ENCODE measurements at regions not wholly inside any gene's neighbourhood (a gene's known extent, or its start where the extent isn't known, plus 50 kb on each side); places are given as distances from the start of the nearest gene placed in this dataset.
"Not testable (repeated sequence)": the region's sequence is repeated elsewhere in the genome, so short reads cannot be mapped to it uniquely, and the experiment has no call there.

DNA sequence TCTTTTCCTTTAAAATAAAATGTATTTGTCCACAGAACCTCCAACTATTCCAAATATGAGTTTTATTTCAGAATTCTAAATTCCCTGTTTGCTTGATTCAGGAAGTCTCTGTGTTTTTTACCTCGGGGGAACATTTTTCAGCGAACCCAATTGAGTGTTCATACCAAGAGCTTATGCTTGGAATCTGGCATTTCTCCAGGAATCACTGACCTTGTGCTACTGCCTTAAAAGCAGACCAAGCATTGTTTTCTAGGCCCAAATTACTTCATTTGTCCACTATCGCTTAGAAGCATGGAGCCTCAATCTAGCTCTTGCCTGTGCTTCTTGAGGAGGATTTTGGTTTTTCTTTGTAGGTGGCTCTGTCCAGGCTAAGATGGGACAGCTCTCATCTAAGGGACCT is 59.4 kb downstream of the EBLN1 start:
- no peak for DNase-seq (ENCODE audit: low read depth, low spot score)

- DNase-seq (ENCODE audit: low read depth, low spot score): no peak
Measured at GRCh38 chr10:22156750-22157149, 61.1 kb downstream of the EBLN1 start.

GRCh38 chr10:22152403-22152802 is 65.4 kb downstream of the EBLN1 start:
- no peak for DNase-seq (ENCODE audit: low read depth, low spot score)

DNA sequence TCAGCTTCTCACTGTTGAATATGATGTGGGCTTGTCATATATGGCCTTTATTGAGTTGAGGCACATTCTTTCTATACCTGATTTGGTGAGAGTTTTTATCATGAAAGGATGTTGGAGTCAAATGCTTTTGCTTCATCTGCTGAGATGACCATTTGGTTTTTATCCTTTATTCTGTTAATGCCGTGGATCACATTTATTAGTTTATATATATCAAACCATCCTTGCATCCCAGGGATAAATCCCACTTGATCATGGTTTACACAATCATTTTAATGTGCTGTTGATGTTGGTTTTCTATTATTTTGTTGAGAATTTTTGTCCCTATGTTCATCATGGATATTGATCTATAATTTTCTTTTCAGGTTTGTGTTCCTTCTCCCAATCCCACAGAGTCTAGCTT is 67.0 kb downstream of the EBLN1 start:
- no peak for DNase-seq (ENCODE audit: low read depth, low spot score)

DNA sequence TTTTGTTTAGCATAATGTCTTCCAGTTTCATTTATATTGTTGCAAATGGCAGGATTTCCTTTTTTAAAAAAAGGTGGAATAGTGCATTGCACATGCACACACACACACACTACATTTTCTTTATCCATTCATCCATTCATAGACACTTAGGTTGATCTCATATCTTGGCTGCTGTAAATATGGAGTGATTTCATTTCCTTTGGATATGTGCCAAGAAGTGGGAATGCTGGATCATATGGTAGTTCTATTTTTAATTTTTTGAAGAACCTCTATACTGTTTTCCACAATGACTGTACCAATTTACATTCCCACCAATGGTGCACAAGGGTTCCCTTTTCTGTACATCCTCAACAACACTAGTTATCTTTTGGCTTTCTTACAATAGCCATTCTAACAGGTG is 68.9 kb downstream of the EBLN1 start:
- no peak for DNase-seq (ENCODE audit: low read depth, low spot score)

DNA sequence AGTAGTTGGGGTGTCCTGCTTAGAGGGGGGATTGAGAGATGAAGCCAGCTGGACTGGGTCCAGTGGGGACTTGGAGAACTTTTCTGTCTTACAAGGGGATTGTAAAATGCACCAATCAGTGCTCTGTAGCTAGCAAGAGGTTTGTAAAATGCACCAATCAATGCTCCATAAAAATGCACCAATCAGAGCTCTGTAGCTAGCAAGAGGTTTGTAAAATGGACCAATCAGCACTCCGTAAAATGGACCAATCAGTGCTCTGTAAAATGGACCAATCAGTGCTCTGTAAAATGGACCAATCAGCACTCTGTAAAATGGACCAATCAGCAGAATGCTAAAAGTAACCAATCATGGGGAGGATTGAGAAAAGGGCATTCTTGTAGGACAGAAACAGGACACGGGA is 71.9 kb downstream of the EBLN1 start:
- DNase-seq (ENCODE audit: low read depth, low spot score): not testable (repeated sequence)

DNA sequence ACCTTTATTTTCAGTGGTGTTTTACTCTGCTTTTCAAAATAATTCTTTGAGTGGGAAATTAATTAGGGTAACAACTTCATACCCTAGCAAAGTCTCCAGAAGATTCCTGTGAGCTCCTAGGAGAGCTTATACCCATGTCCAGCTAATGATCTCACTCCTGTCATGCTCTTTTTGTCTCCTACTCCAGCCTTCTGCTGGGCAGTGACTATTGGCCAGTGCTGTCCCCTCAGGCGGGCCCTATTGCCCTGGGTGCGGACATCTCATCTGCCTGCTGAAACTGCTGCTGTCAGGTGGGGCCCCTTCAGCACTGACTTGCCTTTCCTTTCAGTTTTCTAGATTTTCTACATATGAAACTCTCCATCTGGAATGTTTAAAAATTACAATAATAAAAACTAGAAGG is 80.3 kb downstream of the EBLN1 start:
- DNase-seq (ENCODE audit: low read depth, low spot score): no peak

- DNase-seq (ENCODE audit: low read depth, low spot score): no peak
Measured at GRCh38 chr10:22135591-22135990, 82.2 kb downstream of the EBLN1 start.

DNA sequence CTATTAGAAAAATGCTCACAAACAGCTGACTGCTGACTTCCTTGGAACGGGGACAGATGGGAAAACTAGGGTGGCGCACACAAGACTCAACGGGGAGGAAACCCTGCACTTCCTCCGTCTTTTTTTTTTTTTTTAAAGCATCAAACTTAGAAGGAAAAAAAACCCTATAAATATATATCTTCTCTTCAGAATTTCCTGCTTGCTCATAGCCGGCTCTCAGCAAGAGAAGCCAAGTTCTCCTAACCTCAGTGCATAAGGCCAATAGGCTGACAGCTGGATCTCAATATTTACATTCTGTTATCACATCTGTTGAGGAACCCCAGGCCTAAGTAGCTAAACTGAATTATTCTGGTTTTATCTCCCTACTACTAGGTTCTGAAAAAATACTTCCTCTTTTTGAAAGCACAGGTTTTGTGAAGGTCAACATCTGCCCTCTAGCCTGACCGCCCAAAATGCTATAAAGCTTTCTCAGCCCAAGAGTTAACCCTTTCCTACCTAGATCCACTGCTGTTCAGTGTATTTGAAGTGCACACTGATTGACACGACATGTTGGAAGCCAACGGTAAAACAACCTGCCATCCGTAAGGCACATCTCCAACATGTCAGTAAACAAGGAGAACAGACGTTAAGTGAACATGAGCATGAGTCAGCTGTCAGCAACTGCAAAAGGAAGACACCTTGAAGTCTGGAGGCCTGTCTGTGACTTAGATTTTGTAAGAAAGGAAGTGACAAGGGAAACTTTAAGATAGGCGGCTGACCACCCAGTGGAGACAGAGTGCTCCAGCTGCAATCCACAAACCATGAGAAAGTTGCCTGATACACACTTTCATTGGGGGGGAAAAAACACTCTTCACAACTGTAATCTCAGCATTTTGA is 83.8 kb downstream of the EBLN1 start:
- DNase-seq (ENCODE audit: low read depth, low spot score): no peak

DNA sequence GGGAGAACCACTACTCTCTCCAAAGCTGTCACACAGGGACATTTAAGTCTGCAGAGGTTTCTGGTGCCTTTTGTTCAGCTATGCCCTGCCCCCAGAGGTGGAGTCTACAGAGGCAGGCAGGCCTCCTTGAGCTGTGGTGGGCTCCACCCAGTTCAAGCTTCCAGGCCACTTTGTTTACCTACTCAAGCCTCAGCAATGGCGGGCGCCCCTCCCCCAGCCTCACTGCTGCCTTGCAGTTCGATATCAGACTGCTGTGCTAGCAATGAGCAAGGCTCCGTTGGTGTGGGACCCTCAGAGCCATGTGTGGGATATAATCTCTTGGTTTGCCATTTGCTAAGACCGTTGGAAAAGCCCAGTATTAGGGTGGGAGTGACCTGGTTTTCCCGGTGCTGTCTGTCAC is 87.0 kb downstream of the EBLN1 start:
- DNase-seq (ENCODE audit: low read depth, low spot score): not testable (repeated sequence)

DNA sequence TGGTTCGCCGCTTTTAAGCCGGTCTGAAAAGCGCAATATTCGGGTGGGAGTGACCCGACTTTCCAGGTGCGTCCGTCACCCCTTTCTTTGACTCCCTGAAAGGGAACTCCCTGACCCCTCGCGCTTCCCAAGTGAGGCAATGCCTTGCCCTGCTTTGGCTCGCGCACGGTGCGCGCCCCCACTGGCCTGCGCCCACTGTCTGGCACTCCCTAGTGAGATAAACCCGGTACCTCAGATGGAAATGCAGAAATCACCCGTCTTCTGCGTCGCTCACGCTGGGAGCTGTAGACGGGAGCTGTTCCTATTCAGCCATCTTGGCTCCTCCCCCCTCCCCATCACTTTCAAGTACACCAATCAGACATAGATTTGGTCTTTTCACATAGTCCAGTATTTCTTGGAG is 88.2 kb downstream of the EBLN1 start:
- DNase-seq (ENCODE audit: low read depth, low spot score): not testable (repeated sequence)

DNA sequence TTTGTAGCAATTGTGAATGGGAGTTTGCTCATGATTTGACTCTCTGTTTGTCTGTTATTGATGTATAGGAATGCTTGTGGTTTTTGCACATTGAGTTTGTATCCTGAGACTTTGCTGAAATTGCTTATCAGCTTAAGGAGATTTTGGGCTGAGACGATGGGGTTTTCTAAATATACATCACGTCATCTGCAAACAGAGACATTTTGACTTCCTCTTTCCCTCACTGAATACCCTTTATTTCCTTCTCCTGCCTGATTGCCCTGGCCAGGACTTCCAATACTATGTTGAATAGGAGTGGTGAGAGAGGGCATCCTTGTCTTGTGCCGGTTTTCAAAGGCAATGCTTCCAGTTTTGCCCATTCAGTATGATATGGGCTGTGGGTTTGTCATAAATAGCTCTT is 96.6 kb downstream of the EBLN1 start:
- not testable (repeated sequence) for DNase-seq (ENCODE audit: low read depth, low spot score)

DNA sequence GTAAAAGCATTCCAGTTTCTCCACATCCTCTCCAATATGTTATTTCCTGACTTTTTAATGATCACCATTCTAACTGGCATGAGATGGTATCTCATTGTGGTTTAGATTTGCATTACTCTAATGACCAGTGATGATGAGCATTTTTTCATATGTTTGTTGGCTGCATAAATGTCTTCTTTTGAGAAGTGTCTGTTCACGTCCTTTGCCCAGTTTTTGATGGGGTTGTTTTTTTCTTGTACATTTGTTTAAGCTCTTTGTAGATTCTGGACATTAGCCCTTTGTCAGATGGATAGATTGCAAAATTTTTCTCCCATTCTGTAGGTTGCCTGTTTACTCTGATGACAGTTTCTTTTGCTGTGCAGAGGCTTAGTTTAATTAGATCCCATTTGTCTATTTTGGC is 97.7 kb downstream of the EBLN1 start:
- not testable (repeated sequence) for DNase-seq (ENCODE audit: low read depth, low spot score)

GRCh38 chr10:22119575-22119974 is 98.2 kb downstream of the EBLN1 start:
- DNase-seq (ENCODE audit: low read depth, low spot score): not testable (repeated sequence)

- no peak for DNase-seq (ENCODE audit: low read depth, low spot score)
Measured at GRCh38 chr10:22111705-22112104, 106.1 kb downstream of the EBLN1 start.

DNA sequence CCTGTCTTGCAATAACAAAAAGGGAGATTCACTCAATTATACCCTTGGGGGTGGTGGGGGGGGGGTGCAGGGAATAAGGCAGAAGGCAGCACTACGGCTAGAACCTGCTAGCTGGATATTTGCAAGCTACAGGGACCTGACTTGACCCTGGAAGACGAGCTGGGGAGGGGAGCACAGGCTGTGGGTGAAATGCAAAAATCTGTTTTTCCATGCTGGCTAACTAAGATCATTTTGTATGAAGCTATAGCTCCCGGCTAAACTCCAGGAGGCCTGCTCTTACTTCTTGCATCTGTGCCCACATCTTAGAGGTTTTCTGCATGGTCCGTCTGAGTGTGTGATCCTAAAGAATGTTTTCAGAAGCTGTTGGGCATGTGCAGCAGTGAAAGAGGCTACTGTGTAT is 106.6 kb downstream of the EBLN1 start:
- no peak for DNase-seq (ENCODE audit: low read depth, low spot score)

- DNase-seq (ENCODE audit: low read depth, low spot score): no peak
Measured at GRCh38 chr10:22110761-22111160, 107.1 kb downstream of the EBLN1 start.

GRCh38 chr10:22105270-22105669 is 101.7 kb upstream of the DNAJC1 start:
- DNase-seq (ENCODE audit: low read depth, low spot score): no peak

- DNase-seq (ENCODE audit: low read depth, low spot score): peak; percentile 3
Measured at GRCh38 chr10:22103701-22104470, 100.4 kb upstream of the DNAJC1 start.

GRCh38 chr10:22097696-22098095 is 94.2 kb upstream of the DNAJC1 start:
- no peak for DNase-seq (ENCODE audit: low read depth, low spot score)

DNA sequence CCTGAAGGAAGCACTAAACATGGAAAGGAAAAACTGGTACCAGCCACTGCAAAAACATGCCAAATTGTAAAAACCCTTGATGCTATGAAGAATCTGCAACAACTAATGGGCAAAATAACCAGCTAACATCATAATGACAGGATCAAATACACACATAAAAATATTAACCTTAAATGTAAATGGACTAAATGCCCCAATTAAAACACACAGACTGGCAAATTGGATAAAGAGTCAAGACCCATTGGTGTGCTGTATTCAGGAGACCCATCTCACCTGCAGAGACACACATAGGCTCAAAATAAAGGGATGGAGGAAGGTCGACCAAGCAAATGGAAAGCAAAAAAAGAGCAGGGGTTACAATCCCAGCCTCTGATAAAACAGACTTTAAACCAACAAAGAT is 87.7 kb upstream of the DNAJC1 start:
- not testable (repeated sequence) for DNase-seq (ENCODE audit: low read depth, low spot score)

GRCh38 chr10:22087402-22087738 is 83.8 kb upstream of the DNAJC1 start:
- DNase-seq (ENCODE audit: low read depth, low spot score): no peak

All from iPS DF 19.7 (cell line).